Activated CD4-positive, alpha-beta T cell treated with anti-CD3 and anti-CD28 coated beads for 36 hours (primary cell): ENCODE measurements at regions not wholly inside any gene's neighbourhood (a gene's known extent, or its start where the extent isn't known, plus 50 kb on each side); places are given as distances from the start of the nearest gene placed in this dataset.
"Not testable (repeated sequence)": the region's sequence is repeated elsewhere in the genome, so short reads cannot be mapped to it uniquely, and the experiment has no call there.

ENCODE experiments used
- ATAC-seq: fragments of 200-7000 bp; cut with Tn5 transposase; one replicate; pipeline ENCODE4 v1.10.0; 2021; ENCODE audit warnings: mild to moderate bottlenecking, moderate library complexity
- CTCF ChIA-PET: fragments of 350-600 bp; sonication (Branson Sonifier 250); formaldehyde crosslinking; loops from one replicate; lab custom pipeline; 2021; ENCODE audit warnings: antibody characterized with exemption; lab: Charles Lee
- POLR2A ChIA-PET: fragments of 350-600 bp; sonication (Branson Sonifier 250); formaldehyde crosslinking; loops from one replicate; lab custom pipeline; 2021; ENCODE audit warnings: antibody characterized with exemption, inconsistent platforms; lab: Charles Lee
- DNase-seq: peaks from one replicate; pipeline ENCODE4 v3.0.0-alpha.2; 2020
- H3K27ac Mint-ChIP-seq: one replicate; pipeline ENCODE4 v1.8.0; 2021; ENCODE audit warnings: mixed read lengths
- H3K27me3 Mint-ChIP-seq: one replicate; pipeline ENCODE4 v1.8.0; 2021; ENCODE audit warnings: mixed read lengths
- H3K36me3 Mint-ChIP-seq: one replicate; pipeline ENCODE4 v1.8.0; 2021; ENCODE audit warnings: low read depth, mixed read lengths
- H3K4me1 Mint-ChIP-seq: one replicate; pipeline ENCODE4 v1.8.0; 2021; ENCODE audit warnings: mixed read lengths
- H3K4me3 Mint-ChIP-seq: one replicate; pipeline ENCODE4 v1.8.0; 2021; ENCODE audit warnings: mild to moderate bottlenecking, moderate library complexity, mixed read lengths
- H3K9me3 Mint-ChIP-seq: one replicate; pipeline ENCODE4 v1.8.0; 2021; ENCODE audit warnings: low read depth, mixed read lengths
- intact Hi-C, 2 experiments: fragments of 100-400 bp; cut with DNase I in 1 of 2; cut with micrococcal nuclease in 1 of 2; formaldehyde crosslinking; loops; one replicate each; pipeline versions ENCODE4 v1.14.2 to v1.15.1; 2022 to 2024; cut with DNase I, micrococcal nuclease

- no peak overlapping the region for H3K27ac Mint-ChIP-seq
- no peaks in the 10 kb centered on the region for H3K27me3 Mint-ChIP-seq
- H3K4me1 Mint-ChIP-seq, result no peaks in the 10 kb centered on the region
- CTCF ChIA-PET, result interaction anchor here (0.6 kb wide), 1 partner anchor 505 kb away, joined by 3 read pairs; no protein-coding TSS in a partner anchor
- no peaks in the 10 kb centered on the region for H3K9me3 Mint-ChIP-seq
- H3K36me3 Mint-ChIP-seq, result no peaks in the 10 kb centered on the region
- POLR2A ChIA-PET, result no interaction called here
- no peak overlapping the region for H3K4me3 Mint-ChIP-seq
- ATAC-seq, result no peak
- DNase-seq, result no peak
- intact Hi-C loops, result no loop called here
Observed at GRCh38 chr9:118674942-118675341, 694.3 kb downstream of the BRINP1 start.

- not testable (repeated sequence) for H3K4me1 Mint-ChIP-seq
Observed at GRCh38 chr9:118677936-118678653, 691.1 kb downstream of the BRINP1 start.

GRCh38 chr9:118686959-118687358 is 682.3 kb downstream of the BRINP1 start:
- no peak overlapping the region for H3K27ac Mint-ChIP-seq
- no peaks in the 10 kb centered on the region for H3K27me3 Mint-ChIP-seq
- H3K4me1 Mint-ChIP-seq, result no peaks in the 10 kb centered on the region
- intact Hi-C loops, result no loop called here
- no peaks in the 10 kb centered on the region for H3K9me3 Mint-ChIP-seq
- CTCF ChIA-PET, result interaction anchor here (0.7 kb wide), 1 partner anchor 316 kb away, joined by 3 read pairs; no protein-coding TSS in a partner anchor
- POLR2A ChIA-PET, result no interaction called here
- DNase-seq, result no peak
- no peaks in the 10 kb centered on the region for H3K36me3 Mint-ChIP-seq
- no peak for ATAC-seq
- no peak overlapping the region for H3K4me3 Mint-ChIP-seq

More at GRCh38 chr9:118677936-118678653, 691.1 kb downstream of the BRINP1 start:
- H3K9me3 Mint-ChIP-seq, CTCF ChIA-PET, H3K4me3 Mint-ChIP-seq, ATAC-seq, H3K36me3 Mint-ChIP-seq, H3K27ac Mint-ChIP-seq, H3K27me3 Mint-ChIP-seq, POLR2A ChIA-PET, DNase-seq, intact Hi-C loops: not testable (repeated sequence)

GRCh38 chr9:118689280-118689679 is 680.0 kb downstream of the BRINP1 start:
- ChIA-PET CTCF (no interaction called here), POLR2A (interaction anchor here (0.6 kb wide), 1 partner anchor 11 kb away, joined by 3 read pairs; no protein-coding TSS in a partner anchor)
- no peaks in the 10 kb centered on the region for H3K27me3 Mint-ChIP-seq
- no peaks in the 10 kb centered on the region for H3K9me3 Mint-ChIP-seq
- no peaks in the 10 kb centered on the region for H3K4me1 Mint-ChIP-seq
- ATAC-seq (no peak), DNase-seq (no peak)
- no peaks in the 10 kb centered on the region for H3K36me3 Mint-ChIP-seq
- no peak overlapping the region for H3K4me3 Mint-ChIP-seq
- no peak overlapping the region for H3K27ac Mint-ChIP-seq
- intact Hi-C loops, result no loop called here

- ATAC-seq, result no peak
- Mint-ChIP-seq H3K27ac (no peak overlapping the region), H3K4me1 (no peaks in the 10 kb centered on the region), H3K36me3 (no peaks in the 10 kb centered on the region), H3K9me3 (no peaks in the 10 kb centered on the region), H3K4me3 (no peak overlapping the region), H3K27me3 (no peaks in the 10 kb centered on the region)
- intact Hi-C loops, result no loop called here
- ChIA-PET CTCF (no interaction called here), POLR2A (no interaction called here)
- DNase-seq, result no peak
Observed at GRCh38 chr9:118692613-118693012, 676.6 kb downstream of the BRINP1 start.

DNA sequence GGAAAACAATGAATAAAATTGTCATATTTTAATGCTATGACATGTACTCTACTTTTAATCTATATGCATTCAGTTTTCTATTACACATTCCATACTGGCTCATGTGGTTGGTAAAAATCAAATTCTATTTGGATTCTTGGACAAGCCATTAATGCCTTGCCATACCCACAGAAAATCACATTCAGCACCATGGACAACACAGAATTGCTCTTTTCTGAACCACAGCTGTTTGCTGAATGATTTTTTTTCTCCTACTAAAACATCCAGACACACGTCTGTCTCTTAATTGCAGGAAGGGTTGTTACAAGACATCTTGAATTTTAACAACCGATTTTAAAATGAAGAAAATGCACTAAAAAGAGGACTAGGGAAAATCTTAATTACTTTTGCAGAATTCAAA is 675.6 kb downstream of the BRINP1 start:
- POLR2A ChIA-PET, result no interaction called here
- CTCF ChIA-PET, result no interaction called here
- H3K9me3 Mint-ChIP-seq, result no peaks in the 10 kb centered on the region
- intact Hi-C loops, result no loop called here
- no peak for DNase-seq
- no peaks in the 10 kb centered on the region for H3K27me3 Mint-ChIP-seq
- ATAC-seq, result no peak
- no peak overlapping the region for H3K27ac Mint-ChIP-seq
- H3K4me3 Mint-ChIP-seq, result no peak overlapping the region
- no peaks in the 10 kb centered on the region for H3K36me3 Mint-ChIP-seq
- no peaks in the 10 kb centered on the region for H3K4me1 Mint-ChIP-seq

GRCh38 chr9:118695249-118695648 is 674.0 kb downstream of the BRINP1 start:
- POLR2A ChIA-PET, intact Hi-C loops, H3K27ac Mint-ChIP-seq, H3K27me3 Mint-ChIP-seq, H3K9me3 Mint-ChIP-seq, ATAC-seq, CTCF ChIA-PET, H3K36me3 Mint-ChIP-seq, H3K4me1 Mint-ChIP-seq, H3K4me3 Mint-ChIP-seq, DNase-seq: not testable (repeated sequence)

- intact Hi-C loops, result no loop called here
- no peak overlapping the region for H3K27ac Mint-ChIP-seq
- DNase-seq, result no peak
- ChIA-PET POLR2A (no interaction called here), CTCF (no interaction called here)
- H3K4me3 Mint-ChIP-seq, result no peak overlapping the region
- peaks cover 6% of the 10 kb centered on the region for H3K9me3 Mint-ChIP-seq
- no peak for ATAC-seq
- no peaks in the 10 kb centered on the region for H3K36me3 Mint-ChIP-seq
- no peaks in the 10 kb centered on the region for H3K27me3 Mint-ChIP-seq
- H3K4me1 Mint-ChIP-seq, result no peaks in the 10 kb centered on the region
Observed at GRCh38 chr9:118701985-118702384, 667.2 kb downstream of the BRINP1 start.

- intact Hi-C loops, result no loop called here
- Mint-ChIP-seq H3K27ac (no peak overlapping the region), H3K27me3 (no peaks in the 10 kb centered on the region), H3K4me3 (no peak overlapping the region), H3K4me1 (no peaks in the 10 kb centered on the region), H3K36me3 (no peaks in the 10 kb centered on the region), H3K9me3 (no peaks in the 10 kb centered on the region)
- CTCF ChIA-PET, result no interaction called here
- no peak for ATAC-seq
- POLR2A ChIA-PET, result no interaction called here
- no peak for DNase-seq
Observed at GRCh38 chr9:118711843-118712242, 657.4 kb downstream of the BRINP1 start.

DNA sequence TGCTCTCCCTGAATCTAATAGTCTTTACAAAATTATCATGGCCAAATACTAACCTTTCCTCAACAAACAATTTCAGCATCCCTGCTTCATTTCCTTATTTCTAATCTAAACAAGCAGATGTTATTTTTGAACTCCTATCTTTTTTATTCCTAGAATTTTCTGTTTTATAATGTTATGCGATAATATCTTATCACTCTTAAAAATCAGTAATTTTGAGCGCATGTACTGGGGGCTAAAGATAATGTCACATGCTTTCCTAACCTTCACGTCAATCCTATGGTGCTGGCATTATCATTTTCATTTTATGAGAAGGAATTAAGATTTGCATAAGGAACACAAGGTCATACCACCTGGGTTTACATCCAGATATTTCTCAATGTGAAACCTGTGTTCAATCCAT is 648.0 kb downstream of the BRINP1 start:
- H3K27me3 Mint-ChIP-seq, result no peaks in the 10 kb centered on the region
- H3K4me1 Mint-ChIP-seq, result no peaks in the 10 kb centered on the region
- intact Hi-C loops, result no loop called here
- no peak for DNase-seq
- H3K36me3 Mint-ChIP-seq, result no peaks in the 10 kb centered on the region
- H3K27ac Mint-ChIP-seq, result no peak overlapping the region
- H3K9me3 Mint-ChIP-seq, result peaks cover 10% of the 10 kb centered on the region
- no peak overlapping the region for H3K4me3 Mint-ChIP-seq
- POLR2A ChIA-PET, result no interaction called here
- ATAC-seq, result no peak
- CTCF ChIA-PET, result interaction anchor here (0.6 kb wide), 1 partner anchor 11 kb away, joined by 3 read pairs; no protein-coding TSS in a partner anchor

- H3K4me1 Mint-ChIP-seq, result no peaks in the 10 kb centered on the region
- no peak for ATAC-seq
Observed at GRCh38 chr9:118721923-118722322, 647.3 kb downstream of the BRINP1 start.

GRCh38 chr9:118729981-118730380 is 639.3 kb downstream of the BRINP1 start:
- Mint-ChIP-seq H3K36me3 (no peaks in the 10 kb centered on the region), H3K27ac (no peak overlapping the region), H3K4me3 (no peak overlapping the region), H3K27me3 (no peaks in the 10 kb centered on the region), H3K9me3 (peaks cover 8% of the 10 kb centered on the region), H3K4me1 (no peaks in the 10 kb centered on the region)
- POLR2A ChIA-PET, result no interaction called here
- intact Hi-C loops, result no loop called here
- no peak for ATAC-seq
- CTCF ChIA-PET, result no interaction called here
- no peak for DNase-seq

More at GRCh38 chr9:118721923-118722322, 647.3 kb downstream of the BRINP1 start:
- POLR2A ChIA-PET, result no interaction called here
- H3K9me3 Mint-ChIP-seq, result peaks cover 10% of the 10 kb centered on the region
- intact Hi-C loops, result no loop called here
- no peak for DNase-seq
- no peaks in the 10 kb centered on the region for H3K36me3 Mint-ChIP-seq
- no peak overlapping the region for H3K27ac Mint-ChIP-seq
- H3K27me3 Mint-ChIP-seq, result no peaks in the 10 kb centered on the region
- no peak overlapping the region for H3K4me3 Mint-ChIP-seq
- CTCF ChIA-PET, result interaction anchor here (0.6 kb wide), 1 partner anchor 11 kb away, joined by 3 read pairs; no protein-coding TSS in a partner anchor
